HCT116 (cell line): ENCODE measurements at regions not wholly inside any gene's neighbourhood (a gene's known extent, or its start where the extent isn't known, plus 50 kb on each side); places are given as distances from the start of the nearest gene placed in this dataset.

Experiments
- ATAC-seq: fragments of 200-7000 bp; cut with Tn5 transposase; 2 replicates; pipeline ENCODE4 v1.9.1; 2020; ENCODE audit warnings: mild to moderate bottlenecking, moderate library complexity
- BruUV-seq: library from RNA; stranded (reverse); fragments of 400-500 nt; replicated peaks from 2 replicates; lab custom pipeline; 2021; lab: Mats Ljungman, UMichigan
- CTCF ChIA-PET: fragments of 300-600 bp; sonication (Branson Sonifier 250); formaldehyde crosslinking; loops from one replicate; lab custom pipeline; 2021; ENCODE audit warnings: antibody characterized with exemption; lab: Charles Lee
- POLR2A ChIA-PET: fragments of 300-600, 350-600 bp; sonication (Branson Sonifier 250); formaldehyde crosslinking; loops from one replicate; lab custom pipeline; 2021; ENCODE audit warnings: antibody characterized with exemption; lab: Charles Lee
- RAD21 ChIA-PET, 2 experiments: fragments of 300-600 bp; sonication (Branson Sonifier 250); formaldehyde crosslinking; loops; one replicate each; lab custom pipeline; 2023; ENCODE audit warnings: low total read pairs in 2 of 2; ENCODE audit not compliant: uncharacterized antibody in 2 of 2, unreplicated experiment in 2 of 2, low non-redundant PET in 1 of 2; lab: Charles Lee
- DNase-seq: peaks from one replicate; pipeline ENCODE4 v3.0.0-alpha.2; 2010; ENCODE audit warnings: low read depth, low spot score
- H2AFZ ChIP-seq: fragments of 200-600 bp; shearing (Covaris generic), sonication (generic); 2 replicates; pipeline ENCODE4 v1.6.1; 2017; ENCODE audit warnings: low read depth, mixed run types, mixed read lengths, antibody characterized with exemption, low read length; ENCODE audit not compliant: poor library complexity, severe bottlenecking
- H3K27ac ChIP-seq: 2 replicates; pipeline ENCODE4 v1.5.1; 2012; ENCODE audit warnings: low read depth, low read length
- H3K27me3 ChIP-seq: fragments of 200-600 bp; sonication (generic); 2 replicates; pipeline ENCODE4 v1.6.1; 2016; ENCODE audit warnings: mixed run types, low read length, mixed read lengths; ENCODE audit not compliant: insufficient read depth
- H3K36me3 ChIP-seq, 2 experiments: fragments of 200-500 bp in 1 of 2; fragments of 200-600 bp in 1 of 2; sonication (Bioruptor generic) in 1 of 2; sonication (generic) in 1 of 2; 2 replicates each; pipeline versions ENCODE4 v1.5.1 to v1.6.1; 2014 to 2016; ENCODE audit warnings: low read length in 2 of 2, inconsistent platforms in 1 of 2, mixed read lengths in 1 of 2, mixed run types in 1 of 2; ENCODE audit not compliant: insufficient read depth in 2 of 2, control insufficient read depth in 1 of 2
- H3K4me1 ChIP-seq, 2 experiments: fragments of 200-600 bp in 1 of 2; sonication (generic) in 1 of 2; 2 replicates each; pipeline versions ENCODE4 v1.5.1 to v1.6.1; 2012 to 2017; ENCODE audit warnings: low read length in 2 of 2, inconsistent platforms in 1 of 2, mild to moderate bottlenecking in 1 of 2, mixed read lengths in 1 of 2, mixed run types in 1 of 2, moderate library complexity in 1 of 2; ENCODE audit not compliant: insufficient read depth in 2 of 2, control insufficient read depth in 1 of 2
- H3K4me2 ChIP-seq: fragments of 200-600 bp; sonication (generic); 2 replicates; pipeline ENCODE4 v1.6.1; 2017; ENCODE audit warnings: mixed run types, low read length, mixed read lengths
- H3K4me3 ChIP-seq, 2 experiments: fragments of 200-600 bp in 1 of 2; sonication (generic) in 1 of 2; replicated peaks in 1 of 2; 2 replicates each; pipeline ENCODE4 v1.5.1; 2011 to 2016; ENCODE audit warnings: low read length in 2 of 2, control low read depth in 1 of 2, low read depth in 1 of 2, mild to moderate bottlenecking in 1 of 2, mixed read lengths in 1 of 2, mixed run types in 1 of 2
- H3K79me2 ChIP-seq: fragments of 200-600 bp; sonication (generic); 2 replicates; pipeline ENCODE4 v1.6.1; 2017; ENCODE audit warnings: mild to moderate bottlenecking, mixed run types, low read length, moderate library complexity, mixed read lengths; ENCODE audit not compliant: insufficient read depth
- H3K9ac ChIP-seq: fragments of 200-600 bp; sonication (generic); 2 replicates; pipeline ENCODE4 v1.6.1; 2016; ENCODE audit warnings: low read length, mixed read lengths
- H3K9me2 ChIP-seq: fragments of 200-600 bp; sonication (generic), shearing (Covaris generic); 2 replicates; pipeline ENCODE4 v1.6.1; 2017; ENCODE audit warnings: mixed run types, mild to moderate bottlenecking, moderate library complexity; ENCODE audit not compliant: insufficient read depth
- H3K9me3 ChIP-seq, 2 experiments: fragments of 200-500 bp in 1 of 2; fragments of 200-600 bp in 1 of 2; sonication (Bioruptor generic) in 1 of 2; sonication (generic) in 1 of 2; 2 replicates each; pipeline ENCODE4 v1.6.1; 2014 to 2017; ENCODE audit warnings: low read length in 2 of 2, mixed read lengths in 2 of 2, inconsistent platforms in 1 of 2, low read depth in 1 of 2, mild to moderate bottlenecking in 1 of 2, mixed run types in 1 of 2, moderate library complexity in 1 of 2; ENCODE audit not compliant: control insufficient read depth in 1 of 2, insufficient read depth in 1 of 2
- H4K20me1 ChIP-seq: fragments of 200-600 bp; sonication (generic), shearing (Covaris generic); 2 replicates; pipeline ENCODE4 v1.6.1; 2017; ENCODE audit warnings: mixed run types, mild to moderate bottlenecking, moderate library complexity; ENCODE audit not compliant: insufficient read depth
- CBX3 ChIP-seq: IDR thresholded peaks from 2 replicates; pipeline ENCODE4 v1.6.1; 2012; ENCODE audit warnings: low read depth
- EZH2 ChIP-seq: fragments of 200-600 bp; sonication (generic); IDR thresholded peaks from 2 replicates; pipeline ENCODE4 v1.6.1; 2017; ENCODE audit warnings: antibody characterized with exemption, mixed run types
- JUND ChIP-seq: IDR thresholded peaks from 2 replicates; pipeline ENCODE4 v1.6.1; 2012
- POLR2A ChIP-seq: IDR thresholded peaks from 2 replicates; pipeline ENCODE4 v1.7.0; 2011; ENCODE audit warnings: borderline replicate concordance; ENCODE audit not compliant: insufficient read depth, insufficient read length; ENCODE audit errors: extremely low read depth
- RAD21 ChIP-seq: IDR thresholded peaks from 2 replicates; pipeline ENCODE4 v1.6.1; 2012; ENCODE audit warnings: low read depth, mild to moderate bottlenecking
- SIN3A ChIP-seq: IDR thresholded peaks from 2 replicates; pipeline ENCODE4 v1.6.1; 2012; ENCODE audit warnings: low read depth
- SP1 ChIP-seq: IDR thresholded peaks from 2 replicates; pipeline ENCODE4 v1.6.1; 2012; ENCODE audit warnings: low read depth
- TCF7L2 ChIP-seq: IDR thresholded peaks from 2 replicates; pipeline ENCODE4 v1.7.0; 2011; ENCODE audit warnings: borderline replicate concordance, inconsistent platforms; ENCODE audit not compliant: insufficient read depth, insufficient read length; ENCODE audit errors: extremely low read depth
- ZFX ChIP-seq: fragments of 450-650 bp; IDR thresholded peaks from 2 replicates; pipeline ENCODE4 v1.6.1; 2017
- intact Hi-C: fragments of 100-400 bp; cut with micrococcal nuclease; formaldehyde crosslinking; loops from 2 replicates; pipeline ENCODE4 v1.10.0; 2022
- TF ChIP-seq, protein P1 (sequence below): IDR thresholded peaks from 2 replicates; pipeline ENCODE4 v1.6.1; 2012; ENCODE audit warnings: low read depth
- TF ChIP-seq, protein P2 (sequence below): IDR thresholded peaks from 2 replicates; pipeline ENCODE4 v1.6.1; 2012

- intact Hi-C loops: no loop called here
- Histone ChIP-seq H3K4me2 (no peak overlapping the region), H3K36me3 (no peaks in the 10 kb centered on the region), H4K20me1 (no peaks in the 10 kb centered on the region), H3K9me3 (no peaks in the 10 kb centered on the region), H2AFZ (no peak overlapping the region), H3K4me3 (no peak overlapping the region), H3K27me3 (peaks cover 18% of the 10 kb centered on the region; the same call in 1 of the 2 replicates), H3K4me1 (no peaks in the 10 kb centered on the region), H3K79me2 (no peaks in the 10 kb centered on the region), H3K9me2 (no peaks in the 10 kb centered on the region), H3K27ac (no peak overlapping the region), H3K9ac (no peak overlapping the region)
- BruUV-seq: no TSS peak
- DNase-seq (no peak), ATAC-seq (no peak)
- ChIA-PET POLR2A (no interaction called here), RAD21 (no interaction called here), CTCF (no interaction called here)
- TF ChIP-seq, protein P1, sequence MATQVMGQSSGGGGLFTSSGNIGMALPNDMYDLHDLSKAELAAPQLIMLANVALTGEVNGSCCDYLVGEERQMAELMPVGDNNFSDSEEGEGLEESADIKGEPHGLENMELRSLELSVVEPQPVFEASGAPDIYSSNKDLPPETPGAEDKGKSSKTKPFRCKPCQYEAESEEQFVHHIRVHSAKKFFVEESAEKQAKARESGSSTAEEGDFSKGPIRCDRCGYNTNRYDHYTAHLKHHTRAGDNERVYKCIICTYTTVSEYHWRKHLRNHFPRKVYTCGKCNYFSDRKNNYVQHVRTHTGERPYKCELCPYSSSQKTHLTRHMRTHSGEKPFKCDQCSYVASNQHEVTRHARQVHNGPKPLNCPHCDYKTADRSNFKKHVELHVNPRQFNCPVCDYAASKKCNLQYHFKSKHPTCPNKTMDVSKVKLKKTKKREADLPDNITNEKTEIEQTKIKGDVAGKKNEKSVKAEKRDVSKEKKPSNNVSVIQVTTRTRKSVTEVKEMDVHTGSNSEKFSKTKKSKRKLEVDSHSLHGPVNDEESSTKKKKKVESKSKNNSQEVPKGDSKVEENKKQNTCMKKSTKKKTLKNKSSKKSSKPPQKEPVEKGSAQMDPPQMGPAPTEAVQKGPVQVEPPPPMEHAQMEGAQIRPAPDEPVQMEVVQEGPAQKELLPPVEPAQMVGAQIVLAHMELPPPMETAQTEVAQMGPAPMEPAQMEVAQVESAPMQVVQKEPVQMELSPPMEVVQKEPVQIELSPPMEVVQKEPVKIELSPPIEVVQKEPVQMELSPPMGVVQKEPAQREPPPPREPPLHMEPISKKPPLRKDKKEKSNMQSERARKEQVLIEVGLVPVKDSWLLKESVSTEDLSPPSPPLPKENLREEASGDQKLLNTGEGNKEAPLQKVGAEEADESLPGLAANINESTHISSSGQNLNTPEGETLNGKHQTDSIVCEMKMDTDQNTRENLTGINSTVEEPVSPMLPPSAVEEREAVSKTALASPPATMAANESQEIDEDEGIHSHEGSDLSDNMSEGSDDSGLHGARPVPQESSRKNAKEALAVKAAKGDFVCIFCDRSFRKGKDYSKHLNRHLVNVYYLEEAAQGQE: no peak
- TF ChIP-seq ZFX: no peak
- no peak for TF ChIP-seq SP1
- TF ChIP-seq, protein P2, sequence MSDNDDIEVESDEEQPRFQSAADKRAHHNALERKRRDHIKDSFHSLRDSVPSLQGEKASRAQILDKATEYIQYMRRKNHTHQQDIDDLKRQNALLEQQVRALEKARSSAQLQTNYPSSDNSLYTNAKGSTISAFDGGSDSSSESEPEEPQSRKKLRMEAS: no peak
- TF ChIP-seq EZH2: no peak
- no peak for TF ChIP-seq POLR2A
- TF ChIP-seq CBX3: no peak
- no peak for TF ChIP-seq RAD21
- no peak for TF ChIP-seq SIN3A
- no peak for TF ChIP-seq TCF7L2
- TF ChIP-seq JUND: no peak
Observed at GRCh38 chr13:52938065-52938464, 89.6 kb upstream of the PCDH8 start.
